GM13976 (cell line): ENCODE measurements at regions not wholly inside any gene's neighbourhood (a gene's known extent, or its start where the extent isn't known, plus 50 kb on each side); places are given as distances from the start of the nearest gene placed in this dataset.

Experiments
- DNase-seq: peaks from one replicate; pipeline ENCODE4 v3.0.0; 2012; ENCODE audit warnings: low spot score
- in situ Hi-C: fragments of 300-500 bp; cut with MboI; formaldehyde crosslinking; loops from one replicate; pipeline ENCODE4 v1.12.0; 2022; ENCODE audit warnings: low sequenced_read_pairs, mixed read lengths, inconsistent platforms; ENCODE audit not compliant: unreplicated experiment
- TF ChIP-seq, protein P1 (sequence below): IDR thresholded peaks from 2 replicates; pipeline ENCODE4 v1.5.1; 2012; ENCODE audit warnings: borderline replicate concordance, mild to moderate bottlenecking; ENCODE audit not compliant: insufficient read depth; ENCODE audit errors: extremely low read depth, missing control alignments, control extremely low read depth

DNA sequence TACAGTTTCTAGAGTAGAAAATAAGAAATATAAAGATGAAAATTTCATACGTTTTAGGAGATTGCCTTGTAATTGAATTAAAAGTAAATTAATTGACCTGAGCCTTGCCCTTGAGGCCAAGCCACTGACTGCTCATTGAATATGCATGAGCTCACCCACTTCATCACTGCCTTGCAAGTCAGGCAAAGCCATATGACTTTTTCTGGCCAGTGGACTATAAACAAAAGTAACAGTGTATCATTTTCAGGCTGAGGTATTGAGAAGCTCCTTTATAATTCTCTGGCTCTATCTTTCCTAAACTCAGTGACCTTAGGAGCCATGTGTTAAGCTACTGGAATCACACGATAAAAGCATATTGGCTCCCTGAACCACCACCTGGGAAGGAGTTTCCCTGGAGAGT is 369.3 kb downstream of the NUAK1 start:
- TF ChIP-seq, protein P1, sequence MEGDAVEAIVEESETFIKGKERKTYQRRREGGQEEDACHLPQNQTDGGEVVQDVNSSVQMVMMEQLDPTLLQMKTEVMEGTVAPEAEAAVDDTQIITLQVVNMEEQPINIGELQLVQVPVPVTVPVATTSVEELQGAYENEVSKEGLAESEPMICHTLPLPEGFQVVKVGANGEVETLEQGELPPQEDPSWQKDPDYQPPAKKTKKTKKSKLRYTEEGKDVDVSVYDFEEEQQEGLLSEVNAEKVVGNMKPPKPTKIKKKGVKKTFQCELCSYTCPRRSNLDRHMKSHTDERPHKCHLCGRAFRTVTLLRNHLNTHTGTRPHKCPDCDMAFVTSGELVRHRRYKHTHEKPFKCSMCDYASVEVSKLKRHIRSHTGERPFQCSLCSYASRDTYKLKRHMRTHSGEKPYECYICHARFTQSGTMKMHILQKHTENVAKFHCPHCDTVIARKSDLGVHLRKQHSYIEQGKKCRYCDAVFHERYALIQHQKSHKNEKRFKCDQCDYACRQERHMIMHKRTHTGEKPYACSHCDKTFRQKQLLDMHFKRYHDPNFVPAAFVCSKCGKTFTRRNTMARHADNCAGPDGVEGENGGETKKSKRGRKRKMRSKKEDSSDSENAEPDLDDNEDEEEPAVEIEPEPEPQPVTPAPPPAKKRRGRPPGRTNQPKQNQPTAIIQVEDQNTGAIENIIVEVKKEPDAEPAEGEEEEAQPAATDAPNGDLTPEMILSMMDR = no peak
- in situ Hi-C loops = no loop called here
- no peak for DNase-seq

DNA sequence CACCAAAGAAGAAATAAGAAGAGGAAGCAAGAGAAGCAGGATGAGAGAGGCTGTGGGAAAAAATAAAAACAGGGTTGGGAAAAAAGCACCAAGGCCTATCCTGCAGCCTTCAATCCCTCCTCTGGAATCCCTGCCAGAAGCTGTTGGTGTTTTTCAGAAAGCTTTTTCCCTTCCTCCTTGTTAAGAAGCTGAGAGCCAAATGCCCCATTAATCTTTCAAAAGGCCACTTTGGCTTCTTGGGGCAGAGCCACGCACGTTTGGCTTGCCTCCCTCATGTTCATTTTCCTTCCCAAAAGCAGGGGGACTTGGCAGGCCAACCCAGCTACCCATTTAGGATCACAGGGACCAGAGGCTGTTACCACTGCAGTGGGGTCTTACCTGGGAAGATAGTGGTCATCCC is 365.3 kb downstream of the NUAK1 start:
- in situ Hi-C loops = no loop called here
- DNase-seq = no peak
- TF ChIP-seq, protein P1 = no peak

DNA sequence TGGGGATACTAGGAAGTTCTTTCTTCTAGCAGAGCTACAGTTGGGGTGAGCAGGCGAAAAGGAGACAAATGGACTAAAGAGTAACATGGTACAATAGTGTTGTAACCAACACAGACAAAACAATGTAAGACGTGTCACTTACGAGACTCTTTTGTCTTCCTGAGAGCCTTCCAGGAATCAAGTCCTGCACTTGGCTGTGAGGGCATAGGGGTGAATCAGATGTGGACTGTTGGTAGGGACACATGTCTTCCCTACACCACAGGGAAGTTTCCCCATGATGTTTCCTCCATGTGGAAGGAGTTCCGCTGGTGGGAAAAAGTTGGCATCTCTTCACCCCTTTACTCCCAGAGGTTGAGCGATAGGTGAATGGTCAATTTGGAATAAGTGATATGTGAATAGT is 364.7 kb downstream of the NUAK1 start:
- DNase-seq = no peak
- TF ChIP-seq, protein P1 = no peak
- in situ Hi-C loops = no loop called here

DNA sequence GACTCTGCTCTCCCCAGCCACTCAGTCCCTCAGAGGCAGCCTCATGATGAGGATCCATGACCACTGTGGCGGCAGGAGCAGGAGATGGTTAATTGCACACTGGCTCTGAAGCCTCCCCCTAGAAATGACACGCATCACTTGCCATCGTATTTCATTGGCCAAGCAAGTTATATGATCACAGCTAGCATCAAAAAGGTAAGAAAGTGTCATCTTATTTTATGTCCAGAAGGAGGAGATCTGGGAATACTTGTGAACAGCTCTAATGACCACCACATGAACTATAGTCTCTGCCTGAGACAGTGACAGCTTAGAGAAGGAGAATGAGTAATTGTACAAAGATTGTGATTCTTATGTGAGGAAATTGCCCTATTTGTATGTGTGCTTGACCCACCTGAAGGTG is 363.4 kb downstream of the NUAK1 start:
- DNase-seq = no peak
- TF ChIP-seq, protein P1 = no peak
- in situ Hi-C loops = no loop called here

DNA sequence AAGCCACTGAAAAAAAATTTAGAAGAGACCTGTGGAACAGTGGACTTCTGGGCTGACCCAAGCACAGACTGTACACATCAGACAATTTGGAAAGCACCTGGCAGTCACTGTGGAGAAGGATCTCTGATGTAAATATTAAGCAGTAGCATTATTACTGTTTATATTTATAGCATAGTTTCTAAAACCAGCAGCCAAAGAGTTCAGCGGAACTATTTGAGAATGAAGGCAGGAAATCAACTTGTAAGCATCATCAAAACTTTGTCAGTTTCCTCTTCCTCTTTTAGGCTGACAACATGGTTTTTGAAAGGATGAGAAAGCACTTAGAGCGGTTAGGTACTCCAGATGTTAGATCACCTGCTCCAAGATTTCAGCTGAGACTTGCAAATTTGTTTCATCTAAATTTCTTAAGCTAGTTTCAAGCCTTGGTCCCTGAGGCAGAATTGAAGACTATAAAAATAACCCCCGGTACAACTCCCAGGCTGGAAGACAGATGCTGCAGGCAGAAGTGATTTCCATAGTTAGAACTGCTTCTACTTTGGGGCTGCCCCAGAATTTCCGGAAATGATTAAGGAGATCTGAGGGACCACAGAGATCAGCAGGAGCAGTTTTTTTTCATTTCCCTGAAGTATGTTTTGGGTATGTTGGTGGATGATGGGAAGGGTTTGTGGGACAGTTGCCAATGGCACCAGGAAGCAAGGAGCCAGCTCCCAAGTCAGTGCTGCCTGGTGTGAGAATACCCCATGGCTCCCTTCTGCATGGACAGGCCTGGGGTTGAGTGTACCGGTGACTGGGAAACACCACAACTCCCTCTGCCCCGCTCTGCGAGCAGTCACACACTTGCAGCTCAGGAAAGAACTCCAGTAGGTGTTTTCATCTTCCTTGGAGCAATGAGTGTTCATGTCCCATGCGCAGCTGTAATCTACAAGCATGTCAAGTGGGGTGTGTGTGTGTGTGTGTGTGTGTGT is 354.5 kb downstream of the NUAK1 start:
- DNase-seq = no peak
- in situ Hi-C loops = no loop called here
- TF ChIP-seq, protein P1 = no peak

DNA sequence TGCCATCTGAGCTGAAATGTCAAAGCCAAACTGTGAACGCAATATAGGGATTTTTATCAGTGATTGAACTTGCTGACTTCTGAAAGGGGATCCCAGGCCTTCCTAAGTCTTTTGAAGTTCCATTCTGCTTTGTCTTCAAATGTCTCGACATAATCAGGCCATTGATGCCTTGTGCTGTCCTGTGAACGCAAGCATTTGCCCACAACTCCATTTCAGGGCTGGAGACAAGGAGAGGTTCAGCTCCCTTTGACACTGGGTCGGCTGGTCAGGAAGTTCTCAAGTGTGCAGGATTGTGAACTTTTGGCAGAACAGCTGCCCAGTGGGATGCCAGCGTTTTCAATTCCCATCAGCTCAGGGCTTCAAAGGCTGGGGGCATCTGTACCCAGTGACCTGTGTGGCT is 345.3 kb downstream of the NUAK1 start:
- in situ Hi-C loops = no loop called here
- no peak for DNase-seq
- TF ChIP-seq, protein P1 = no peak
